IMR-90 (cell line): ENCODE measurements at regions not wholly inside any gene's neighbourhood (a gene's known extent, or its start where the extent isn't known, plus 50 kb on each side); places are given as distances from the start of the nearest gene placed in this dataset.

Source experiments
- BHLHE40 ChIP-seq: fragments of 150-350 bp; IDR thresholded peaks from 2 replicates; pipeline ENCODE4 v1.6.1; 2016; ENCODE audit warnings: mild to moderate bottlenecking, low read depth, low read length
- CEBPB ChIP-seq: IDR thresholded peaks from 2 replicates; pipeline ENCODE4 v1.6.1; 2012; ENCODE audit warnings: low read depth, low read length, improper control_type of control experiment
- MAFK ChIP-seq: IDR thresholded peaks from 2 replicates; pipeline ENCODE4 v1.6.1; 2012; ENCODE audit warnings: low read depth, low read length, improper control_type of control experiment
- MAZ ChIP-seq: IDR thresholded peaks from 2 replicates; pipeline ENCODE4 v1.6.1; 2012; ENCODE audit warnings: low read depth, mild to moderate bottlenecking, low read length, improper control_type of control experiment, moderate library complexity, borderline replicate concordance
- MXI1 ChIP-seq: IDR thresholded peaks from 2 replicates; pipeline ENCODE4 v1.6.1; 2012; ENCODE audit warnings: low read depth, mild to moderate bottlenecking, low read length, moderate library complexity, borderline replicate concordance
- NFE2L2 ChIP-seq: fragments of 150-350 bp; IDR thresholded peaks from 2 replicates; pipeline ENCODE4 v1.6.1; 2016; ENCODE audit warnings: low read depth, mild to moderate bottlenecking, low read length
- POLR2A ChIP-seq: IDR thresholded peaks from 2 replicates; pipeline ENCODE4 v1.6.1; 2012; ENCODE audit warnings: mild to moderate bottlenecking, low read depth, low read length
- RAD21 ChIP-seq: IDR thresholded peaks from 2 replicates; pipeline ENCODE4 v1.6.1; 2012; ENCODE audit warnings: low read length, improper control_type of control experiment
- RFX5 ChIP-seq: IDR thresholded peaks from 2 replicates; pipeline ENCODE4 v1.8.0; 2012; ENCODE audit warnings: low read depth, mild to moderate bottlenecking, low read length, moderate library complexity
- SMC3 ChIP-seq: fragments of 150-350 bp; IDR thresholded peaks from 2 replicates; pipeline ENCODE4 v1.6.1; 2016; ENCODE audit warnings: low read depth, mild to moderate bottlenecking, antibody characterized with exemption, low read length, moderate library complexity
- USF2 ChIP-seq: fragments of 150-350 bp; IDR thresholded peaks from 2 replicates; pipeline ENCODE4 v1.6.1; 2017; ENCODE audit warnings: mild to moderate bottlenecking, antibody characterized with exemption, low read length, low read depth
- TF ChIP-seq, protein P1 (sequence below): conservative IDR thresholded peaks from 2 replicates; pipeline ENCODE4 v1.5.1; 2012; ENCODE audit warnings: mild to moderate bottlenecking, low read depth, low read length, improper control_type of control experiment
- TF ChIP-seq, protein P2 (sequence below): fragments of 150-350 bp; IDR thresholded peaks from 2 replicates; pipeline ENCODE4 v1.6.1; 2016; ENCODE audit warnings: low read depth, mild to moderate bottlenecking, low read length, moderate library complexity, borderline replicate concordance

DNA sequence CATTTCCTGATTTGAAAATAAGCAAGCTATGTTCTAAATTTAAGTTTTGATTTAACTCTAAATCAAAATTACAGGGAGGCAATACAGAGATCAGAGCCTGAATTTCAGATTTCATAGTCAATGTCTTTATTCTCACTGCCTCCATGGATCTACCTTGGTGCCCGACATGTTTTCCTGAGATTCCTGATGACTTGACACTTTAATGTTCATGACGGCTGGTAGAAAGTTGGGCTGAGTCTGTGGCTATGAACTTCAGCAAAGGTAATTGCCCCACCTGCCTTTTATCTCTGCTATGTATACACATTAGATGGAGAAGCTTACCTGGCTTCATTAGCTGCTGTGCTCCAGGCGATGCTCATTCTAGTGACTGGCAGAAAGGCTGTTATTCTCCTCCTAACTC is 1390.5 kb upstream of the CELF4 start:
- TF ChIP-seq RAD21 (no peak), MAZ (no peak), SMC3 (no peak), MAFK (no peak), POLR2A (no peak), MXI1 (no peak), RFX5 (no peak), USF2 (no peak), BHLHE40 (no peak), NFE2L2 (no peak), CEBPB (no peak)
- TF ChIP-seq, protein P1, sequence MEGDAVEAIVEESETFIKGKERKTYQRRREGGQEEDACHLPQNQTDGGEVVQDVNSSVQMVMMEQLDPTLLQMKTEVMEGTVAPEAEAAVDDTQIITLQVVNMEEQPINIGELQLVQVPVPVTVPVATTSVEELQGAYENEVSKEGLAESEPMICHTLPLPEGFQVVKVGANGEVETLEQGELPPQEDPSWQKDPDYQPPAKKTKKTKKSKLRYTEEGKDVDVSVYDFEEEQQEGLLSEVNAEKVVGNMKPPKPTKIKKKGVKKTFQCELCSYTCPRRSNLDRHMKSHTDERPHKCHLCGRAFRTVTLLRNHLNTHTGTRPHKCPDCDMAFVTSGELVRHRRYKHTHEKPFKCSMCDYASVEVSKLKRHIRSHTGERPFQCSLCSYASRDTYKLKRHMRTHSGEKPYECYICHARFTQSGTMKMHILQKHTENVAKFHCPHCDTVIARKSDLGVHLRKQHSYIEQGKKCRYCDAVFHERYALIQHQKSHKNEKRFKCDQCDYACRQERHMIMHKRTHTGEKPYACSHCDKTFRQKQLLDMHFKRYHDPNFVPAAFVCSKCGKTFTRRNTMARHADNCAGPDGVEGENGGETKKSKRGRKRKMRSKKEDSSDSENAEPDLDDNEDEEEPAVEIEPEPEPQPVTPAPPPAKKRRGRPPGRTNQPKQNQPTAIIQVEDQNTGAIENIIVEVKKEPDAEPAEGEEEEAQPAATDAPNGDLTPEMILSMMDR: no peak
- TF ChIP-seq, protein P2, sequence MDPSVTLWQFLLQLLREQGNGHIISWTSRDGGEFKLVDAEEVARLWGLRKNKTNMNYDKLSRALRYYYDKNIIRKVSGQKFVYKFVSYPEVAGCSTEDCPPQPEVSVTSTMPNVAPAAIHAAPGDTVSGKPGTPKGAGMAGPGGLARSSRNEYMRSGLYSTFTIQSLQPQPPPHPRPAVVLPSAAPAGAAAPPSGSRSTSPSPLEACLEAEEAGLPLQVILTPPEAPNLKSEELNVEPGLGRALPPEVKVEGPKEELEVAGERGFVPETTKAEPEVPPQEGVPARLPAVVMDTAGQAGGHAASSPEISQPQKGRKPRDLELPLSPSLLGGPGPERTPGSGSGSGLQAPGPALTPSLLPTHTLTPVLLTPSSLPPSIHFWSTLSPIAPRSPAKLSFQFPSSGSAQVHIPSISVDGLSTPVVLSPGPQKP: no peak
